Iris pigment epithelial cell (primary cell): ENCODE measurements at regions not wholly inside any gene's neighbourhood (a gene's known extent, or its start where the extent isn't known, plus 50 kb on each side); places are given as distances from the start of the nearest gene placed in this dataset.
"Not testable (repeated sequence)": the region's sequence is repeated elsewhere in the genome, so short reads cannot be mapped to it uniquely, and the experiment has no call there.

Experiments used
- DNase-seq: peaks from one replicate; pipeline ENCODE4 v3.0.0-alpha.2; 2011; ENCODE audit warnings: low read depth

GRCh38 chr4:127229855-127230608 lies 402.7 kb upstream of the INTU start:
- DNase-seq, result no peak

GRCh38 chr4:127236889-127237288 lies 395.9 kb upstream of the INTU start:
- no peak for DNase-seq

- DNase-seq, result no peak
Observed at GRCh38 chr4:127237581-127237980, 395.2 kb upstream of the INTU start.

GRCh38 chr4:127238956-127239475 lies 393.7 kb upstream of the INTU start:
- DNase-seq, result no peak

- DNase-seq, result no peak
Observed at GRCh38 chr4:127239902-127240763, 392.6 kb upstream of the INTU start.

- DNase-seq, result no peak
Observed at GRCh38 chr4:127240764-127241105, 392.0 kb upstream of the INTU start.

GRCh38 chr4:127244515-127244914 lies 388.2 kb upstream of the INTU start:
- DNase-seq, result no peak

- no peak for DNase-seq
Observed at GRCh38 chr4:127246963-127247952, 385.5 kb upstream of the INTU start.

GRCh38 chr4:127249066-127249766 lies 383.5 kb upstream of the INTU start:
- peak; percentile 41 for DNase-seq

- DNase-seq, result no peak
Observed at GRCh38 chr4:127249767-127250108, 383.0 kb upstream of the INTU start.

GRCh38 chr4:127250577-127250976 lies 382.2 kb upstream of the INTU start:
- DNase-seq, result no peak

GRCh38 chr4:127251423-127251822 lies 381.3 kb upstream of the INTU start:
- DNase-seq, result peak; percentile 56

GRCh38 chr4:127256500-127256899 lies 376.3 kb upstream of the INTU start:
- DNase-seq, result no peak

- peak; percentile 1 for DNase-seq
Observed at GRCh38 chr4:127261476-127261875, 371.3 kb upstream of the INTU start.

GRCh38 chr4:127268367-127268766 lies 364.4 kb upstream of the INTU start:
- no peak for DNase-seq

GRCh38 chr4:127277023-127277422 lies 355.7 kb upstream of the INTU start:
- not testable (repeated sequence) for DNase-seq

GRCh38 chr4:127284236-127284635 lies 348.5 kb upstream of the INTU start:
- no peak for DNase-seq

GRCh38 chr4:127291316-127291715 lies 341.4 kb upstream of the INTU start:
- no peak for DNase-seq

- DNase-seq, result no peak
Observed at GRCh38 chr4:127293496-127293895, 339.3 kb upstream of the INTU start.

GRCh38 chr4:127304356-127304755 lies 328.4 kb upstream of the INTU start:
- no peak for DNase-seq

GRCh38 chr4:127307996-127308395 lies 324.8 kb upstream of the INTU start:
- no peak for DNase-seq
